ENCODE measurements at regions not wholly inside any gene's neighbourhood (a gene's known extent, or its start where the extent isn't known, plus 50 kb on each side); places are given as distances from the start of the nearest gene placed in this dataset.

- TF ChIP-seq TEAD3 (CRISPR knock-in tag; optimal IDR thresholded peaks at IDR 0.05; ENCODE audit: borderline replicate concordance), result peak; percentile 9
- peak; percentile 89; the same call in 1 of the 2 replicates for TF ChIP-seq ZNF512 (CRISPR knock-in tag; IDR thresholded peaks at IDR 0.05)
- TF ChIP-seq MTF2 (CRISPR knock-in tag; IDR thresholded peaks at IDR 0.05; ENCODE audit: borderline replicate concordance), result no peak; the same call in 1 of the 2 replicates
- 0 out of 2 replicates have a peak, but pooled peaks have one; percentile 24 for TF ChIP-seq ZNF335 (CRISPR knock-in tag; IDR thresholded peaks at IDR 0.05)
Measured at GRCh38 chr14:34044666-34045306, 93.9 kb upstream of the EGLN3 start (continued).

DNA sequence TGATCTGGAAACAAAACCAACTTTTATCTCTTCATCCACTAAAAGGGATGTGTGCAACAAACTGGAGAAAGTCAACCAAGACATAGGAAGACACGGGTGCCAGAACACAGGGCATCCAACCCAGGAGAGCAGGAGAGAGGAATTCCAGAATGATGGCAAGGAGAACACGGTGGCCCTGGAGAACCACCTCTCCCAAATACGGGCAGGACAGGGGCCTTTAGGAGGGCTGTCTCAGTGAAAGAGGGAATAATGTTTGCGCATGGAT lies 93.4 kb upstream of the EGLN3 start:
- Histone ChIP-seq H3K79me2 (ENCODE audit: insufficient read depth, low read length) (no peaks in the 10 kb centered on the region), H3K36me3 (replicated peaks in 1 of 2; ENCODE audit: control insufficient read depth in 1 of 2, insufficient read depth in 2 of 2, low read length in 2 of 2) (no peaks in the 10 kb centered on the region), H3K9me3 (ENCODE audit: low read length) (no peaks in the 10 kb centered on the region), H3K4me1 (ENCODE audit: insufficient read depth, low read length) (peaks cover 75% of the 10 kb centered on the region), H4K20me1 (ENCODE audit: insufficient read depth, low read length) (no peaks in the 10 kb centered on the region), H3K27me3 (ENCODE audit: control insufficient read depth in 1 of 2, insufficient read depth in 2 of 2, low read length in 2 of 2) (no peaks in the 10 kb centered on the region), H3K9ac (ENCODE audit: insufficient read depth, low read depth, low read length) (0 out of 2 replicates have a peak overlapping the region, but pooled peaks have one; percentile 1), H3K4me2 (ENCODE audit: low read depth, low read length) (0 out of 2 replicates have a peak overlapping the region, but pooled peaks have one; percentile 38), H2AFZ (ENCODE audit: low read length) (no peak overlapping the region), H3K4me3 (replicated peaks in 1 of 3; ENCODE audit: insufficient read depth in 1 of 3, low read depth in 2 of 3, low read length in 3 of 3) (no peak overlapping the region), H3K27ac (ENCODE audit: extremely low read length, insufficient read depth, low read length) (peak overlapping the region; percentile 62)
- no peak for FAIRE-seq
- 93% methylated on average over 4 of the region's 4 CpGs for WGBS (ENCODE audit: low lambda C conversion rate)
- no peak for DNase-seq (ENCODE audit: low spot score)
- ATAC-seq, result no peak
- POLR2A ChIA-PET, result interaction anchor here (0.8 to 2.4 kb wide), 17 partner anchors 8 to 135 kb away, joined by 3 to 69 read pairs (median 5); partner anchors contain the start of gene EGLN3
- intact Hi-C loops (cut with micrococcal nuclease; ENCODE audit: unreplicated experiment) (no loop called here), in situ Hi-C loops (cut with HindIII; ENCODE audit: extremely low pct_ligation_motif_present, low pct_unique_long_range_greater_than_20kb) (loop anchor here (25.0 kb wide), 1 partner anchor 418 kb away; the partner anchor contains the start of gene SPTSSA)
- no TSS peak for BruUV-seq (replicated peaks)
- CTCF ChIA-PET (ENCODE audit: low intra/inter-chr PET ratio, low total read pairs), result no interaction called here
- TF ChIP-seq ARID3A (IDR thresholded peaks at IDR 0.05; ENCODE audit: low read depth, low read length) (no peak), ZNF674 (CRISPR knock-in tag; IDR thresholded peaks at IDR 0.05; ENCODE audit: low read depth) (0 out of 2 replicates have a peak, but pooled peaks have one; percentile 88), DNMT1 (CRISPR knock-in tag; IDR thresholded peaks at IDR 0.05) (0 out of 2 replicates have a peak, but pooled peaks have one; percentile 2), ZNF546 (CRISPR knock-in tag; conservative IDR thresholded peaks at IDR 0.05) (peak; percentile 4; the same call in 1 of the 2 replicates), ZC3H4 (CRISPR knock-in tag; IDR thresholded peaks at IDR 0.05; ENCODE audit: borderline replicate concordance) (0 out of 2 replicates have a peak, but pooled peaks have one; percentile 26), REL (CRISPR knock-in tag; conservative IDR thresholded peaks at IDR 0.05) (peak; percentile 74; the same call in 1 of the 2 replicates), ZNF615 (CRISPR knock-in tag; IDR thresholded peaks at IDR 0.05; ENCODE audit: borderline replicate concordance) (no peak)
- TF ChIP-seq, protein P1, sequence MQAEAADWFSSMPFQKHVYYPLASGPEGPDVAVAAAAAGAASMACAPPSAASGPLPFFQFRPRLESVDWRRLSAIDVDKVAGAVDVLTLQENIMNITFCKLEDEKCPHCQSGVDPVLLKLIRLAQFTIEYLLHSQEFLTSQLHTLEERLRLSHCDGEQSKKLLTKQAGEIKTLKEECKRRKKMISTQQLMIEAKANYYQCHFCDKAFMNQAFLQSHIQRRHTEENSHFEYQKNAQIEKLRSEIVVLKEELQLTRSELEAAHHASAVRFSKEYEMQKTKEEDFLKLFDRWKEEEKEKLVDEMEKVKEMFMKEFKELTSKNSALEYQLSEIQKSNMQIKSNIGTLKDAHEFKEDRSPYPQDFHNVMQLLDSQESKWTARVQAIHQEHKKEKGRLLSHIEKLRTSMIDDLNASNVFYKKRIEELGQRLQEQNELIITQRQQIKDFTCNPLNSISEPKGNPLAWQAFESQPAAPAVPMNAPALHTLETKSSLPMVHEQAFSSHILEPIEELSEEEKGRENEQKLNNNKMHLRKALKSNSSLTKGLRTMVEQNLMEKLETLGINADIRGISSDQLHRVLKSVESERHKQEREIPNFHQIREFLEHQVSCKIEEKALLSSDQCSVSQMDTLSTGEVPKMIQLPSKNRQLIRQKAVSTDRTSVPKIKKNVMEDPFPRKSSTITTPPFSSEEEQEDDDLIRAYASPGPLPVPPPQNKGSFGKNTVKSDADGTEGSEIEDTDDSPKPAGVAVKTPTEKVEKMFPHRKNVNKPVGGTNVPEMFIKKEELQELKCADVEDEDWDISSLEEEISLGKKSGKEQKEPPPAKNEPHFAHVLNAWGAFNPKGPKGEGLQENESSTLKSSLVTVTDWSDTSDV (CRISPR knock-in tag; IDR thresholded peaks at IDR 0.05), result no peak

All from HepG2 (cell line).